ENCODE measurements at regions not wholly inside any gene's neighbourhood (a gene's known extent, or its start where the extent isn't known, plus 50 kb on each side); places are given as distances from the start of the nearest gene placed in this dataset.

DNA sequence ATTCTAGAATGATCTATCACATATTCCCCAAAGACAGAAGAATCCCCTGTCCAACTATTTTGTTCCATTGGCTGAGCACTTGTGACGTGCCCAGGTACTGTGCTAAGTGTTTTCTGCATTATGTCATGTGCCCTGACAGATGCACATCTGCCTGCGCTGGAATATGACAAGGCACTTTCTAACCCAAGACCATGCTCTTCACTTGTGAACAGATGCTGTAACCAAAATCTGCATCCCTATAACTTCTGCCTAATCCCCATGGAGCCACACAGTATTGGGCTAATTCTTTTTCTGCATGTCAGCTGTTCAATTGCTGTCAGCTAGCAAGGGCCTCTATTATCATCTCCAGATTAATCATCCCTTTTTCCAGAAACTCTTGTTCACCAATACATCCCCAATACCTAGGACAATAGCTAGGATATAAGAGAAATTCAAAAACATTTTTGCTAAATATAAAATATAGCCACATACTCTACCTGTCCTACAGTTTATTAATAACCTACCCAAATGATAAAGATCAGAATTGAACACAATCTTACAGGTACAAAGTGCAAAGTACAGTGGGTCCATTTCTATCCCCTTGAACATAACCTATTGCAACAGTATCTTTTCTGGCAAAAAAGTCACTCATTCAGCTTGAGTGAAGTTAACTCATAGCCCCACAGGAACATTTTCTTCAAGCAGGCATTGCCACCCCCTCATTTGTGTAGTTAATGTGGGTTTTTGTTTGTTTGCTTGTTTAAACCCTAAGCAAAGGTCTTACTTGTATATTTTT lies 109.4 kb upstream of the LRRN1 start:
- TF ChIP-seq, protein P1, sequence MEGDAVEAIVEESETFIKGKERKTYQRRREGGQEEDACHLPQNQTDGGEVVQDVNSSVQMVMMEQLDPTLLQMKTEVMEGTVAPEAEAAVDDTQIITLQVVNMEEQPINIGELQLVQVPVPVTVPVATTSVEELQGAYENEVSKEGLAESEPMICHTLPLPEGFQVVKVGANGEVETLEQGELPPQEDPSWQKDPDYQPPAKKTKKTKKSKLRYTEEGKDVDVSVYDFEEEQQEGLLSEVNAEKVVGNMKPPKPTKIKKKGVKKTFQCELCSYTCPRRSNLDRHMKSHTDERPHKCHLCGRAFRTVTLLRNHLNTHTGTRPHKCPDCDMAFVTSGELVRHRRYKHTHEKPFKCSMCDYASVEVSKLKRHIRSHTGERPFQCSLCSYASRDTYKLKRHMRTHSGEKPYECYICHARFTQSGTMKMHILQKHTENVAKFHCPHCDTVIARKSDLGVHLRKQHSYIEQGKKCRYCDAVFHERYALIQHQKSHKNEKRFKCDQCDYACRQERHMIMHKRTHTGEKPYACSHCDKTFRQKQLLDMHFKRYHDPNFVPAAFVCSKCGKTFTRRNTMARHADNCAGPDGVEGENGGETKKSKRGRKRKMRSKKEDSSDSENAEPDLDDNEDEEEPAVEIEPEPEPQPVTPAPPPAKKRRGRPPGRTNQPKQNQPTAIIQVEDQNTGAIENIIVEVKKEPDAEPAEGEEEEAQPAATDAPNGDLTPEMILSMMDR (IDR thresholded peaks at IDR 0.05) = no peak
- ChIA-PET CTCF (no interaction called here), POLR2A (no interaction called here)
- ATAC-seq = no peak
- no peaks in the 10 kb centered on the region for H3K36me3 Mint-ChIP-seq (ENCODE audit: low read depth)
- no peak overlapping the region for H3K4me3 Mint-ChIP-seq
- H3K4me1 Mint-ChIP-seq (ENCODE audit: low read depth) = no peaks in the 10 kb centered on the region
- H3K9me3 Mint-ChIP-seq = peaks cover 2% of the 10 kb centered on the region
- no peak for DNase-seq
- no peaks in the 10 kb centered on the region for H3K27me3 Mint-ChIP-seq
- intact Hi-C loops (cut with micrococcal nuclease) = no loop called here
- no peak overlapping the region for H3K27ac Mint-ChIP-seq

DNA sequence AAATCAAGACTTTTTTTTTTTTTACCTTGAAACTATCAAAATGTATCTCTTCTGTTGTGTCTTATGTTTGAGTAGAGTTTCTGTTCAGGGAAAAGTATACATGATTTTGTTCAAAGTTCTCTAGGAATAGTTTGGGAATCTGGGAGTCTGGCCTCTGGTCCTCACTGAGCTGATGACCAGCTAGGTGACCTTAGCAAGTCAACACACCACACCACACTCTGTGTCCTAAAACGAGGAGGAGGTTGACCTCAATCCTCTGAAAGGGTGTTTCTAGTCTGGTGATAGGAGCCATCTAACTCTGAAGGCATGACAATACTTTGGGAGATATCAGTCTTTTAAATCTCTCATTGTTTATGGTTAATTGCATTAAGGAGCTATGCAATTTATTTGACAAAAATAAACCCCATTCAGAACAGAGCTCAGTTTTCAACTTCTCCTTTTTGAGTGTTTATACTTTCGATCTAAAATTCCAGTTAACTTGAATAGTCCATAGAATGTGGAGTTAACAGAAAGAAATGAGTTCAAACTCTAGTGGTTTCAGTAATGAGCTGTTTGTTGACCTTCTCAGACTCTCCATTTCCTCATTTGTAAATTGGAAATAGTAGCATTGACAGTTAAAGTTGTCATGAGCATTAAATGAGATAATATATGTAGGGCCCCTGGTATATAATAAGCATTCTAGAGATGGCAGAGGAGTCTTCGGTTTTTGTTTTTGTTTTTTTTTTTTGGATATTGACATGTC lies 112.2 kb upstream of the LRRN1 start:
- TF ChIP-seq, protein P1 (IDR thresholded peaks at IDR 0.05) = no peak
- ATAC-seq (no peak), DNase-seq (no peak)
- intact Hi-C loops (cut with micrococcal nuclease) = no loop called here
- H3K27me3 Mint-ChIP-seq = no peaks in the 10 kb centered on the region
- H3K9me3 Mint-ChIP-seq = peaks cover 2% of the 10 kb centered on the region
- no peaks in the 10 kb centered on the region for H3K4me1 Mint-ChIP-seq (ENCODE audit: low read depth)
- H3K27ac Mint-ChIP-seq = no peak overlapping the region
- ChIA-PET POLR2A (no interaction called here), CTCF (no interaction called here)
- no peaks in the 10 kb centered on the region for H3K36me3 Mint-ChIP-seq (ENCODE audit: low read depth)
- no peak overlapping the region for H3K4me3 Mint-ChIP-seq

DNA sequence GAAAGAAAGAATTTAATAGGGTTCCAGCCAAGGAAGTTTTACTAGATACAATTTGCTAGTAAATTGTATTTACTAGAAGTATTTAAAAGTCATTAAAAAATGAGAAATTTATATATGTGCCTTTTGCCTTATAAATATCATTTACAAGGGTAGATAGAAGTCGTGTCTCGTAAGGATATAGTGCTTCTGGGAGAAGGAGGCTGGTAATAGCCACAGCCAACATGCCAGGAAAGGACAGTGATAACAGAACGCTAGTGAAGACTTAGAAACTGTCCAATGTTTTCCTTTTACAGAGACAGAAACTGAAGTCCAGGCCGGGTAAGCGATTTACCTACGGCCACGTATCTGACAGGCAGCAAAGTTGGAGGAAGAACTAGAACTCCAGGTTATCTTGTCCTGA lies 113.5 kb upstream of the LRRN1 start:
- Mint-ChIP-seq H3K9me3 (peaks cover 2% of the 10 kb centered on the region), H3K27me3 (no peaks in the 10 kb centered on the region), H3K4me3 (no peak overlapping the region), H3K27ac (no peak overlapping the region), H3K4me1 (ENCODE audit: low read depth) (no peaks in the 10 kb centered on the region), H3K36me3 (ENCODE audit: low read depth) (no peaks in the 10 kb centered on the region)
- ChIA-PET POLR2A (no interaction called here), CTCF (no interaction called here)
- no peak for DNase-seq
- no peak for ATAC-seq
- intact Hi-C loops (cut with micrococcal nuclease) = no loop called here
- TF ChIP-seq, protein P1 (IDR thresholded peaks at IDR 0.05) = no peak

DNA sequence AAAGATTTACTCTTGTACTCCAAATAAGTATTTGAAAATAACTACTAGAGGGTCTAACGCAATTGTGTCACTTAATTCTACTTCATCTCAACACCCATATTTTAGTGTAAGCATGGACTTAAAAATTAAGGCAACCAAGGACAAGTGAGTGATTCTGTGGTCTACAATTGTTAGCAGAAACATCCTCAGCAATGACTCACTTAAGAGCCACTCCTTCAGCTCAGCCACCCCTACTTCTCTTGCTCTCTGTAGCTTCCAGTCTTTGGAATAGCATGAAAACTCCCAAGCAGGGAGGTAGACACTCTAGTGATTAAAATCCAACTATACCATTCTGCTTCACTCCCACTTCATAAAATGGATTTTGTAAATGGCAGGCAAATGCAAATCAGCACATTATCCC lies 116.0 kb upstream of the LRRN1 start:
- intact Hi-C loops (cut with micrococcal nuclease) = no loop called here
- TF ChIP-seq, protein P1 (IDR thresholded peaks at IDR 0.05) = no peak
- Mint-ChIP-seq H3K4me1 (ENCODE audit: low read depth) (no peaks in the 10 kb centered on the region), H3K9me3 (peaks cover under 1% of the 10 kb centered on the region), H3K27me3 (no peaks in the 10 kb centered on the region), H3K4me3 (no peak overlapping the region), H3K27ac (no peak overlapping the region), H3K36me3 (ENCODE audit: low read depth) (no peaks in the 10 kb centered on the region)
- ChIA-PET POLR2A (no interaction called here), CTCF (no interaction called here)
- DNase-seq (no peak), ATAC-seq (no peak)

DNA sequence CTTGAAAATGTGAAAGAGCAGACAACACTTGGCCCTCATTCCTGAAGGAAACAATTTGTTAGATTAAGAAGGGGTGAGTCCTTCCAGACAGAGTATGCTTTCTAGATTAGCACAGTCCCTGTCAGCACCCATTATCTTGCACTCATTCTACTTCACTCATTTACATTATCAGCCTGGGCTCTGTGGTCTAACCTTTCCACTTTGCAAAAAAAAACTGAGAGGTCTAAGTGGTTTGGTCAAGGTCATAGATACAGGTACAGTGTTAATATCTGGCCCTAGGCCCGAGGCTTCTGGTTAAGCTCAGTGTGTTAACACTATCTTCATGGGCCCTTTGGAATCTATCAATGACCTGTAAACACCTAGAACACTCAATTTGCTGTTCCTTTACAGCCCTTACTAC lies 123.4 kb upstream of the LRRN1 start:
- Mint-ChIP-seq H3K4me3 (no peak overlapping the region), H3K27me3 (no peaks in the 10 kb centered on the region), H3K9me3 (peaks cover 2% of the 10 kb centered on the region), H3K27ac (no peak overlapping the region), H3K36me3 (ENCODE audit: low read depth) (peaks cover 2% of the 10 kb centered on the region), H3K4me1 (ENCODE audit: low read depth) (no peaks in the 10 kb centered on the region)
- TF ChIP-seq, protein P1 (IDR thresholded peaks at IDR 0.05) = no peak
- intact Hi-C loops (cut with micrococcal nuclease) = no loop called here
- POLR2A ChIA-PET = no interaction called here
- ATAC-seq (no peak), DNase-seq (no peak)
- CTCF ChIA-PET = interaction anchor here (0.9 kb wide), 1 partner anchor 8 kb away, joined by 4 read pairs; no protein-coding TSS in a partner anchor

Measured in activated CD8-positive, alpha-beta T cell treated with anti-CD3 and anti-CD28 coated beads for 36 hours (primary cell).